Trophoblast cell (in vitro differentiated cells and primary cell): ENCODE measurements at regions not wholly inside any gene's neighbourhood (a gene's known extent, or its start where the extent isn't known, plus 50 kb on each side); places are given as distances from the start of the nearest gene placed in this dataset.
"Not testable (repeated sequence)": the region's sequence is repeated elsewhere in the genome, so short reads cannot be mapped to it uniquely, and the experiment has no call there.

Experiments used
- DNase-seq, 2 donors: peaks; one replicate each; pipeline ENCODE4 v3.0.0-alpha.2; 2016
- H2AFZ ChIP-seq: 2 replicates; pipeline ENCODE4 v1.6.1; 2013; ENCODE audit warnings: low read length, moderate library complexity, mild to moderate bottlenecking; ENCODE audit not compliant: insufficient read depth, poor library complexity
- H2AK5ac ChIP-seq: 2 replicates; pipeline ENCODE4 v1.6.1; 2013; ENCODE audit warnings: mild to moderate bottlenecking, low read length
- H2BK120ac ChIP-seq: 2 replicates; pipeline ENCODE4 v1.6.1; 2013; ENCODE audit warnings: low read length, mild to moderate bottlenecking, moderate library complexity; ENCODE audit not compliant: insufficient read depth, poor library complexity
- H2BK12ac ChIP-seq: 2 replicates; pipeline ENCODE4 v1.6.1; 2013; ENCODE audit warnings: mild to moderate bottlenecking, low read length, moderate library complexity
- H2BK5ac ChIP-seq: 2 replicates; pipeline ENCODE4 v1.6.1; 2013; ENCODE audit warnings: low read length, low read depth, moderate library complexity, mild to moderate bottlenecking; ENCODE audit not compliant: poor library complexity
- H3K14ac ChIP-seq: 2 replicates; pipeline ENCODE4 v1.6.1; 2013; ENCODE audit warnings: mild to moderate bottlenecking, low read length
- H3K18ac ChIP-seq: 2 replicates; pipeline ENCODE4 v1.6.1; 2013; ENCODE audit warnings: mild to moderate bottlenecking, low read length
- H3K23ac ChIP-seq: 2 replicates; pipeline ENCODE4 v1.6.1; 2013; ENCODE audit warnings: low read length
- H3K27ac ChIP-seq: 2 replicates; pipeline ENCODE4 v1.5.1; 2013; ENCODE audit warnings: low read depth, mild to moderate bottlenecking, inconsistent platforms, low read length, moderate library complexity
- H3K27me3 ChIP-seq: 2 replicates; pipeline ENCODE4 v1.6.1; 2013; ENCODE audit warnings: inconsistent platforms, mild to moderate bottlenecking, low read length, moderate library complexity; ENCODE audit not compliant: insufficient read depth
- H3K36me3 ChIP-seq, 2 experiments: 1 replicate in 1 of 2; 2 replicates in 1 of 2; pipeline ENCODE4 v1.6.1; 2013; ENCODE audit warnings: low read length in 2 of 2, mild to moderate bottlenecking in 2 of 2, moderate library complexity in 1 of 2; ENCODE audit not compliant: insufficient read depth in 2 of 2, control insufficient read depth in 1 of 2
- H3K4ac ChIP-seq: 2 replicates; pipeline ENCODE4 v1.6.1; 2013; ENCODE audit warnings: low read depth, mild to moderate bottlenecking, low read length, moderate library complexity
- H3K4me1 ChIP-seq, 2 experiments: 1 replicate in 1 of 2; 2 replicates in 1 of 2; pipeline ENCODE4 v1.6.1; 2013; ENCODE audit warnings: low read length in 2 of 2, mild to moderate bottlenecking in 2 of 2, moderate library complexity in 1 of 2; ENCODE audit not compliant: insufficient read depth in 2 of 2, control insufficient read depth in 1 of 2
- H3K4me2 ChIP-seq: 2 replicates; pipeline ENCODE4 v1.6.1; 2013; ENCODE audit warnings: inconsistent platforms, mild to moderate bottlenecking, low read length, moderate library complexity
- H3K4me3 ChIP-seq: 2 replicates; pipeline ENCODE4 v1.5.1; 2013; ENCODE audit warnings: mild to moderate bottlenecking, low read depth, low read length, inconsistent platforms
- H3K79me1 ChIP-seq: one replicate; pipeline ENCODE4 v1.6.1; 2013; ENCODE audit warnings: low read length
- H3K79me2 ChIP-seq: 2 replicates; pipeline ENCODE4 v1.6.1; 2013; ENCODE audit warnings: low read length, mild to moderate bottlenecking; ENCODE audit not compliant: control insufficient read depth, insufficient read depth, poor library complexity
- H3K9ac ChIP-seq: 2 replicates; pipeline ENCODE4 v1.6.1; 2013; ENCODE audit warnings: mild to moderate bottlenecking, low read length
- H3K9me3 ChIP-seq: 2 replicates; pipeline ENCODE4 v1.6.1; 2013; ENCODE audit warnings: low read depth, mild to moderate bottlenecking, control low read depth, inconsistent platforms, low read length; ENCODE audit not compliant: insufficient read depth
- H4K12ac ChIP-seq: 2 replicates; pipeline ENCODE4 v1.6.1; 2013; ENCODE audit warnings: low read depth, mild to moderate bottlenecking, low read length, moderate library complexity
- H4K8ac ChIP-seq: 2 replicates; pipeline ENCODE4 v1.6.1; 2013; ENCODE audit warnings: low read depth, mild to moderate bottlenecking, low read length, moderate library complexity
- H4K91ac ChIP-seq: one replicate; pipeline ENCODE4 v1.6.1; 2013; ENCODE audit warnings: low read depth, mild to moderate bottlenecking, low read length, moderate library complexity
- WGBS: extraction: QIAGEN DNeasy Blood & Tissue Kit; methylation state at CpG from one replicate; pipeline ENCODE4 v1.1.7; 2013; ENCODE audit warnings: missing lambda C conversion rate; ENCODE audit not compliant: insufficient read length, insufficient coverage; ENCODE audit errors: extremely low coverage; 5-methylcytosine and 5-hydroxymethylcytosine counted together

DNA sequence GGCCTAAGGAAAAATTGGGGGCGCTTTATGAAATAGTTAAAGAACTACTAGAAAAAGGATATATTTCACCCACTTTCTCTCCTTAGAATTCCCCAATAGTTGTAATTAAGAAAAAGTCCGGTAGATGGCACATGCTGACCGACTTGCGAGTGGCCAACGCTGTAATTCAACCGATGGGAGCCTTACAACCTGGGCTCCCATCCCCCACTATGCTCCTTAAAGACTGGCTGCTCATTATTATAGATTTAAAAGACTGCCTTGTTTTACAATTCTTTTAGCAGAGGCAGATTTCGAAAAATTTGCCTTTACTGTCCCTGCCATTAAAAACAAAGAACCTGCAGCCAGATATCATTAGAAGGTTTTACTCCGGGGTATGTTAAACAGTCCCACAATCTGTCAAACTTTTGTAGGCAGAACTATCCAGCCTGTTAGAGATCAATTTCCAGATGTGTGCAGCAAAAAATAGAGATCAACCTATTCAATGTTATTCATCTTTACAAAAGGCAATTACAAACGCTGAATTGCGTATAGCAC is 58.5 kb upstream of the PRSS16 start:
- H3K27me3 ChIP-seq: no peaks in the 10 kb centered on the region
- no peaks in the 10 kb centered on the region for H3K79me2 ChIP-seq
- H3K14ac ChIP-seq: no peak overlapping the region
- H4K12ac ChIP-seq: no peak overlapping the region
- H3K36me3 ChIP-seq: no peaks in the 10 kb centered on the region
- peak overlapping the region; percentile 21 for H2BK5ac ChIP-seq
- H3K9ac ChIP-seq: no peak overlapping the region
- no peak overlapping the region for H2AFZ ChIP-seq
- peak overlapping the region; percentile 61 for H3K4me3 ChIP-seq
- peak; percentile 66 to 92 for DNase-seq
- no peak overlapping the region for H2BK12ac ChIP-seq
- H4K91ac ChIP-seq: peak overlapping the region; percentile 61
- no peaks in the 10 kb centered on the region for H3K9me3 ChIP-seq
- H3K4me1 ChIP-seq: peaks cover 2 to 6% of the 10 kb centered on the region in 2 experiments
- H3K23ac ChIP-seq: no peak overlapping the region
- H3K27ac ChIP-seq: peak overlapping the region; percentile 81
- peak overlapping the region; percentile 86 for H3K4me2 ChIP-seq
- no peak overlapping the region for H2AK5ac ChIP-seq
- H3K4ac ChIP-seq: no peak overlapping the region
- H2BK120ac ChIP-seq: no peak overlapping the region
- H4K8ac ChIP-seq: peak overlapping the region; percentile 61
- no peak overlapping the region for H3K18ac ChIP-seq
- no CpG with 5 or more reads among the region's 10 CpGs for WGBS
- H3K79me1 ChIP-seq: peaks cover 8% of the 10 kb centered on the region

DNA sequence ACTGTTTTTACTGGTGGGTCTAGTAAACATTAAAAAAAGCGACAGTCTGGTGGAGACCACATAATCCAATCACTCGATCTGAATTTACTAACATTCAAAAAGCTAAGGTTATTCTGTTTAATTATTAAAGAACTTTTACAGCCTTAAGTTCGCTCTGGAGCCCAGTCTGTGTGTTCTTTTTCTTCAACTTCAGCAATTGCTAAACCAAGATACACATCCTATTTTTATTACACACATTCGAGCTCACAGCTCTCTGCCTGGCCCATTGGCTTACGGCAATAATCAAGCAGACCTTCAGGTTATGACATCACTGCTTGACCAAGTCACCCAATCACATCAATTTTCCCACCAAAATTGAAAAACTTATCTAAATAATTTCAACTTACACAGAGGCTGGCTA is 57.4 kb upstream of the PRSS16 start:
- Histone ChIP-seq H2AK5ac (no peak overlapping the region), H3K27me3 (no peaks in the 10 kb centered on the region), H3K4me3 (no peak overlapping the region), H3K27ac (no peak overlapping the region), H3K4me2 (no peak overlapping the region), H2BK120ac (no peak overlapping the region), H3K79me1 (peaks cover 8% of the 10 kb centered on the region), H3K4ac (no peak overlapping the region), H4K12ac (no peak overlapping the region), H2BK12ac (no peak overlapping the region), H3K79me2 (no peaks in the 10 kb centered on the region), H3K9ac (no peak overlapping the region), H3K18ac (no peak overlapping the region), H4K91ac (no peak overlapping the region), H3K4me1 (peaks cover 2 to 6% of the 10 kb centered on the region in 2 experiments), H2AFZ (no peak overlapping the region), H3K14ac (no peak overlapping the region), H4K8ac (no peak overlapping the region), H2BK5ac (no peak overlapping the region), H3K9me3 (no peaks in the 10 kb centered on the region), H3K36me3 (no peaks in the 10 kb centered on the region), H3K23ac (no peak overlapping the region)
- no peak for DNase-seq
- no CpG with 5 or more reads among the region's 5 CpGs for WGBS

DNA sequence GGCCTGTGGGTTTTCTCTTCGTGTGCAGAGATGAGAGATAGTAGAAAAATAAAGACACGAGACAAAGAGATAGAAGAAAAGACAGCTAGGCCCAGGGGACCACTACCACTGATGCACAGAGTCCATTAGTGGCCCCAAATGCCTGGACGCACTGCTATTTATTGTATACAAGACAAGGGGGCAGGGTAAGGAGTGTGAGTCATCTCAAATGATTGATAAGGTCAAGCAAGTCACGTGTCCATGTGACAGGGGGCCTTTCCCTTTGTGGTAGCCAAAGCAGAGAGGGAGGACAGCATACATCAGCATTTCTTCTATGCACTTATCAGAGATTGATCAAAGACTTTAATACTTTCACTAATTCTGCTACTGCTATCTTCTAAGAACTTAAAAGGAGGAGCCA is 53.0 kb upstream of the PRSS16 start:
- H4K91ac ChIP-seq, H3K18ac ChIP-seq, H3K4me3 ChIP-seq, H2BK12ac ChIP-seq, H3K27ac ChIP-seq, H3K9ac ChIP-seq, H3K9me3 ChIP-seq, H2AFZ ChIP-seq, H3K27me3 ChIP-seq, H4K12ac ChIP-seq, H3K14ac ChIP-seq, H2BK120ac ChIP-seq, H3K4me1 ChIP-seq, H3K36me3 ChIP-seq, H2BK5ac ChIP-seq, H3K79me2 ChIP-seq, H2AK5ac ChIP-seq, H3K4me2 ChIP-seq, H3K4ac ChIP-seq, H3K23ac ChIP-seq, DNase-seq, H4K8ac ChIP-seq, H3K79me1 ChIP-seq: not testable (repeated sequence)
- WGBS: no CpG with 5 or more reads among the region's 4 CpGs

DNA sequence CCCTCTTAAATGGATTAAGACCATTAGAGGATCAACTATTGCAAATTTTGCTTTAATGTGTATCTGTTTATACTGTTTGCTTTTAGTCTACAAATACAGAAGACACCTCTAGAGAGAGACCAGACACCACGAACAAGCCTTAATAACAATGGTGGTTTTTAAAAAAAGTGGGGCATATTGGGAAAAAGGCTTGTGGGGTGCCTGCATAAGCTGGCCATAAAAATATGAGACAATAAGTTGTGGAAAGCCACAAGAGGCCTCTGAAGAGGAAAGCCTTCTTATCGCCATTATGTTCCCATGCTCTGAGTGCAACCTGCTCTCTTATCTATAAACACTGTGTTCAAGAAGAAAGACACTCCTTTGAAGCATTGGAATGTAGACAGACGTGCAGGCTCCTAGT is 52.0 kb upstream of the PRSS16 start:
- not testable (repeated sequence) for DNase-seq, H2BK120ac ChIP-seq, H3K4me1 ChIP-seq, H2BK5ac ChIP-seq, H3K23ac ChIP-seq, H2AFZ ChIP-seq, H3K27me3 ChIP-seq, H4K12ac ChIP-seq, H3K79me2 ChIP-seq, H3K18ac ChIP-seq, H3K4me2 ChIP-seq, H3K4me3 ChIP-seq, H3K4ac ChIP-seq, H4K8ac ChIP-seq, H3K79me1 ChIP-seq, H4K91ac ChIP-seq, H3K9me3 ChIP-seq, H2AK5ac ChIP-seq, H3K36me3 ChIP-seq, H3K27ac ChIP-seq, H2BK12ac ChIP-seq, H3K9ac ChIP-seq, H3K14ac ChIP-seq
- no CpG with 5 or more reads among the region's 3 CpGs for WGBS
